Prostate gland (tissue), 2 donors: ENCODE measurements at regions not wholly inside any gene's neighbourhood (a gene's known extent, or its start where the extent isn't known, plus 50 kb on each side); places are given as distances from the start of the nearest gene placed in this dataset.

ENCODE experiments used
- CTCF ChIP-seq, 4 experiments: fragments of 200-600 bp in 2 of 4; fragments of 450-650 bp in 2 of 4; sonication (generic) in 2 of 4; IDR thresholded peaks; 1 replicate in 3 of 4; 2 replicates in 1 of 4; pipeline ENCODE4 v1.5.1; 2016 to 2019; ENCODE audit warnings: antibody characterized with exemption in 4 of 4, mild to moderate bottlenecking in 2 of 4, moderate library complexity in 2 of 4
- POLR2A ChIP-seq: fragments of 450-650 bp; IDR thresholded peaks from one replicate; pipeline ENCODE4 v1.6.1; 2016; ENCODE audit warnings: antibody characterized with exemption, mild to moderate bottlenecking
- POLR2AphosphoS5 ChIP-seq: sonication (generic); formaldehyde crosslinking; IDR thresholded peaks from one replicate; pipeline ENCODE4 v1.6.1; 2017; ENCODE audit warnings: antibody characterized with exemption

DNA sequence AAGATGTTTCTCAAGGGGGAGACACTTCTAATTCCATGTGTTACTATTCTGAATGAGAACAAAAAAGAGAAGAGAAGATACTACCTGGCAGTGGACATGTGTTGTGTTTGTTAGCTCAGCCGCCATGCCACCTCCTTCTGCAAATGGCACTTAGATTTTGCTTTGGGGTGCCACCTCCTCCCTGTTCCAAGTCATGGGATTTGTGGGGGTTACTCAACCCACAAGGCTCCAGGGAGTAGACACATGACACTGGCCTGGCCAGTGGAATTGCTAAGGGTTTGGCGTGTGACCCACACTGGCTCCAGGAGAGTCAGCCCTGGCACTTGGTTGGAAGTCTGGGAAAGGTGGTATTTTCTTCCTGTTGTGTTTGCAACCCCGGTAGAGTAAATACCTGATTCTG is 129.1 kb downstream of the ZNF621 start:
- TF ChIP-seq CTCF (IDR thresholded peaks at IDR 0.05) (no peak), POLR2AphosphoS5 (no peak), POLR2A (no peak)
